A549 (cell line): ENCODE measurements at regions not wholly inside any gene's neighbourhood (a gene's known extent, or its start where the extent isn't known, plus 50 kb on each side); places are given as distances from the start of the nearest gene placed in this dataset.

Experiments
- BHLHE40 ChIP-seq: IDR thresholded peaks from 2 replicates; pipeline ENCODE4 v1.6.1; 2012; ENCODE audit warnings: low read depth, low read length, inconsistent platforms
- CEBPB ChIP-seq, 2 experiments: fragments of >200 bp in 1 of 2; sonication (Bioruptor Twin) in 1 of 2; formaldehyde crosslinking in 1 of 2; IDR thresholded peaks; 2 replicates each; pipeline ENCODE4 v1.6.1; 2012 to 2016
- CTCF ChIP-seq: fragments of >200 bp; sonication (Bioruptor Twin); formaldehyde crosslinking; IDR thresholded peaks from 3 replicates; pipeline ENCODE4 v1.5.1; 2016
- ESRRA ChIP-seq: fragments of 150-350 bp; IDR thresholded peaks from 2 replicates; pipeline ENCODE4 v1.6.1; 2014; ENCODE audit warnings: mild to moderate bottlenecking, low read length, borderline replicate concordance
- FOSL2 ChIP-seq, 2 experiments: fragments of 450-650 bp in 1 of 2; fragments of >200 bp in 1 of 2; sonication (Bioruptor Twin) in 1 of 2; formaldehyde crosslinking; IDR thresholded peaks; 2 replicates each; pipeline versions ENCODE4 v1.5.0 to v1.6.1; 2016 to 2020; ENCODE audit warnings: mild to moderate bottlenecking in 1 of 2, moderate library complexity in 1 of 2
- JUN ChIP-seq, 2 experiments: fragments of >200 bp; sonication (Bioruptor Twin); formaldehyde crosslinking; IDR thresholded peaks; 2 replicates in 1 of 2; 3 replicates in 1 of 2; pipeline ENCODE4 v1.6.1; 2016 to 2017
- JUNB ChIP-seq: fragments of >200 bp; sonication (Bioruptor Twin); formaldehyde crosslinking; IDR thresholded peaks from 2 replicates; pipeline ENCODE4 v1.6.1; 2016
- KDM1A ChIP-seq: fragments of 200-600 bp; sonication (generic); IDR thresholded peaks from 2 replicates; pipeline ENCODE4 v1.6.1; 2016; ENCODE audit warnings: low read depth, mild to moderate bottlenecking
- POLR2A ChIP-seq: IDR thresholded peaks from 2 replicates; pipeline ENCODE4 v1.6.1; 2012; ENCODE audit warnings: mild to moderate bottlenecking, low read length
- REST ChIP-seq: fragments of 200-600 bp; sonication (generic); IDR thresholded peaks from 2 replicates; pipeline ENCODE4 v1.6.1; 2016; ENCODE audit warnings: antibody characterized with exemption, mild to moderate bottlenecking, moderate library complexity
- RFX5 ChIP-seq: fragments of 450-650 bp; IDR thresholded peaks from 2 replicates; pipeline ENCODE4 v1.7.1; 2014; ENCODE audit warnings: antibody characterized with exemption, mild to moderate bottlenecking, moderate library complexity
- SREBF2 ChIP-seq: fragments of 450-650 bp; IDR thresholded peaks from 2 replicates; pipeline ENCODE4 v1.6.1; 2014; ENCODE audit warnings: mild to moderate bottlenecking, moderate library complexity
- TP53 ChIP-seq: fragments of 250-450 bp; sonication (Bioruptor Pico); IDR thresholded peaks from 2 replicates; pipeline ENCODE4 v1.5.0; 2021; ENCODE audit warnings: mild to moderate bottlenecking, moderate library complexity
- ZNF302 ChIP-seq: fragments of 250-450 bp; sonication (Bioruptor Pico); IDR thresholded peaks from 2 replicates; pipeline ENCODE4 v1.9.0; 2021; ENCODE audit warnings: inconsistent platforms, mild to moderate bottlenecking, moderate library complexity

GRCh38 chr6:74447013-74447412 is 751.0 kb downstream of the CD109 start:
- TF ChIP-seq RFX5, result peak; percentile 80
- TF ChIP-seq CTCF, result no peak
- TF ChIP-seq REST, result no peak
- no peak for TF ChIP-seq JUN (IDR thresholded peaks at IDR 0.05)
- no peak for TF ChIP-seq ZNF302 (CRISPR knock-in tag)
- no peak for TF ChIP-seq POLR2A
- TF ChIP-seq KDM1A, result no peak
- TF ChIP-seq TP53 (CRISPR knock-in tag), result no peak
- TF ChIP-seq CEBPB (IDR thresholded peaks at IDR 0.05), result no peak
- TF ChIP-seq ESRRA, result no peak
- TF ChIP-seq BHLHE40, result no peak
- no peak for TF ChIP-seq SREBF2
- TF ChIP-seq JUNB, result no peak
- no peak for TF ChIP-seq FOSL2 (IDR thresholded peaks at IDR 0.05)
- 0 out of 2 replicates have a peak, but pooled peaks have one; percentile 28 for TF ChIP-seq FOSL2 (CRISPR knock-in tag; IDR thresholded peaks at IDR 0.05)
